ENCODE measurements at regions not wholly inside any gene's neighbourhood (a gene's known extent, or its start where the extent isn't known, plus 50 kb on each side); places are given as distances from the start of the nearest gene placed in this dataset.

GRCh38 chr6:134619789-134620188 lies 301.9 kb upstream of the SGK1 start:
- TF ChIP-seq CTCF (IDR thresholded peaks at IDR 0.05): no peak
- no peak for TF ChIP-seq POLR2A (IDR thresholded peaks at IDR 0.05)

All from adrenal gland (tissue), 5 donors.